GF-D8 (cell line): ENCODE measurements at regions not wholly inside any gene's neighbourhood (a gene's known extent, or its start where the extent isn't known, plus 50 kb on each side); places are given as distances from the start of the nearest gene placed in this dataset.
"Not testable (repeated sequence)": the region's sequence is repeated elsewhere in the genome, so short reads cannot be mapped to it uniquely, and the experiment has no call there.

Experiments used
- DNase-seq: peaks from one replicate; lab custom pipeline; 2025; lab: John Stamatoyannopoulos, UW

- no peak for DNase-seq
These were observed 110.9 kb upstream of the L3MBTL4 start for GRCh38 chr18:6525604-6526003.

DNA sequence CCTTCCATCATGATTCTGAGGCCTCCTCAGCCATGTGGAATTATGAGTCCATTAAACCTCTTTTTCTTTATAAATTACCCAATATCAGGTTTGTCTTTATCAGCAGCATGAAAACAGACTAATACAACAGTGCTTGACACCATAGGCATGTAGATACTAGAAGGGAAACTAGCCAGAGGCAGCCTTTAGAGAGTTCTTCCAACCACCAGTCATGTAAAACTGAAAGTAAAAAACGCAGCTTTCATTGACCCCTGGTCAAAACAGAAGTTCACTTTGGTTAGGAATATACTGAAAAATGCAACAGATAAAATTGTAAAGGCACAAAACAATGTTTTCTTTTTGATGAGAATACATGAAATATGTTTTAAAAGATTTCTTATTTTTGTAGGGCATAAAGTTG, 122.8 kb upstream of the L3MBTL4 start:
- DNase-seq = no peak

- DNase-seq = not testable (repeated sequence)
These were observed 126.5 kb upstream of the L3MBTL4 start for GRCh38 chr18:6541131-6541679.

DNA sequence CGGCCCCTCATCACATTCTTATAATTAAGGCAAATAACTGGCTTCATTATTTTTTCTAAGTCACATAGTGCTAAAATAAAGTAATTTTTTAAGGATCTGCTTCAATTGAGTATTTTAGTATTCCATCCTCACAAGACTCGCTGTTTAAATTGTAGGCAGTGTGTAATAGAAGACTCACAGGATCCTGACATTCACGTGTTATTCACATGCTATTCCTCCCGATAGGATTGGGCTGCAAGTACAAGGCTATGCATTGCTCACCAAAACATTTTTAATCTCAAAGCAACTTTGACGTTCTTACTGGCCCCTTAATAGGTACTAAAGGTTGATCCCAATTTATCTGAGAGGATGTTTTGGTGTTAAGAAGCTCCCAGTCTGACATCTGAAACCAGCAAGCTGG, 127.6 kb upstream of the L3MBTL4 start:
- no peak for DNase-seq

DNA sequence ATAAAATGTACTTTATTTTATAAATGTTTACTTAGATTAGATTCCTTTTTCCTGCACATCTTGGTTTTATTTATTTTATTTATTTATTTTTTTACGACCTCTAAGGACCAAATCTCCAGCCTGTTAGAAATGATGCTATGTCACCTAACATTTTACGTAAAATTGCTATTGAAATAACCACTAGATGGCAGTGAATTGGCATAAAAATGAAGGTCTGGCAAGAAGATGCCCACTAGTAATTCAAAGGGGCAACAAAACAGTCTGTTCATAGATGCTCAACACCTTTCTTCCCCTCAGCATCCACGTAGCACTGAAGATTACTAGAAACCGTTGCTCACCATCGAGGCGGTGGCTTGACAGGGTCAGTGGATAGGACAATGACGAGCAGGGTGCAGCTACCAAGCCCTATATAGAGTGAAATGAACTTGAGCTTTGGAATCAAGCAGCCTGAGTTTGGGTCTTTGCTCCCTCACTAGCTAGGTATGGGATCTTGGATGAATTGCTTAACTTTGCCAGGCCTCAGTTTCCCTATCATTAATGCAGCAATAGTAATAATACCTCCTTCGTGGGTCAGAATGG, 128.7 kb upstream of the L3MBTL4 start:
- peak; percentile 24 for DNase-seq

- no peak for DNase-seq
These were observed 131.5 kb upstream of the L3MBTL4 start for GRCh38 chr18:6546229-6546628.

- no peak for DNase-seq
These were observed 132.8 kb upstream of the L3MBTL4 start for GRCh38 chr18:6547476-6547875.

DNA sequence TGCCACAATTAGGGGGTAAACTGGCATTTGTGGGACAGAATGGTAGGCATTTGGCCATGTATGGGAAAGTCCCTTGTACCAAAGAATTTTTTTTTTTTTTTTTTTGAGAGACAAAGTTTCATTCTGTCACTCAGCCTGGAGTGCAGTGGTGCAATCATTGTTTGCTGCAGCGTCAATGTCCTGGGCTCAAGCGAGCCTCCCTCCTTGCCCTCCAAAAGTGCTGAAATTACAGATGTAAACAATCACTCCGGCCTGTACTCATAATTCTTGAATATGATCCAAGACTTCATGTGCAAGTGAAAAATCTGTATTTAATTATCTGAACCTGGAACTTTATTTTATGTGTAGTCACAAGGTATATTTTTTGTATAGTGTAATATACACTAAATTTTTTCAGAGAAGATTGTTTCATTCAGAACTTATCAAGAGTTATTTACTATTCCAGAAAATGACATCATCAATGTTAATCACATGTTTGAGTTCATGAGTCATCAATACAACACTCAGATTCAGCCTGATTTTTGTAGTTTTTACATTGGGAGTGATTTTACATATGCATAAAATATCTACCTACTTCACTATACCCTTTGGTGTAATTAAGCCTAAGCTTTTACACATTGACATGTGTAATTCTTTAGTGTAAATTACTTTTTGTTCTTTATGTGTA, 138.7 kb upstream of the L3MBTL4 start:
- no peak for DNase-seq

DNA sequence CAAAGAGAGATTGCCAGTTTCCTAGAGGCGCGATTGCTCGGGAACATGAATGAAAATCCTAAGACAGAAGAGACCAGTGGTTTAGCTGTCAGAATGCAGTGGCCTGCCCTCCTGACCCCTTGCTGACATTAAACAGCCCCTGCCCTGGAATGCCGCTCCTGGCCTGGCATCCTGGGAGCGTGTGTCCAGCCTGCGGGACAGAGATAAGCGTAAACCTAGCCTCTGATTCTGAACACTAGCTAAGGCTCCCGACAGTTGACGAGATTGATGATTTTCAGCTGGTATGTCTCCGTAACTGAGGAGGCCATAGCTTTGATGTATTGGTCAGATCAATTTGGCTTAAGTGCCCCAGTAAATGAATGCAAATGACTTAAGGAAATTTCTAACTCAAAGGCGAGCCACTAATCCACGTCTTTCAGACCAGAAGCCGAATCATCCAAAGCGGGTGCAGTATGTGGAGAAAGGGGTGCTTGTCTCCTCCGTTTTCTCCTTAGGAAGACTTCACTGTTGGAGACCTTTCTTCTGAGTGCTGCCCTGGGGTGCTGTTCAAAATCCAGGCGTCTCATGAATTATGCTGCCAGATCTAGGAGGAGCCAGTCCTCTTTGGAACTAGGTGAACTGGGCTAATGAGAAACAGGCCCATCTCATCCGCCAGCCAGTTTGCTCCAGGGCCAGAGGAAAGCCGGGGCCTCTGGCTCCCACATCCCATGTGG, 142.5 kb upstream of the L3MBTL4 start:
- no peak for DNase-seq

DNA sequence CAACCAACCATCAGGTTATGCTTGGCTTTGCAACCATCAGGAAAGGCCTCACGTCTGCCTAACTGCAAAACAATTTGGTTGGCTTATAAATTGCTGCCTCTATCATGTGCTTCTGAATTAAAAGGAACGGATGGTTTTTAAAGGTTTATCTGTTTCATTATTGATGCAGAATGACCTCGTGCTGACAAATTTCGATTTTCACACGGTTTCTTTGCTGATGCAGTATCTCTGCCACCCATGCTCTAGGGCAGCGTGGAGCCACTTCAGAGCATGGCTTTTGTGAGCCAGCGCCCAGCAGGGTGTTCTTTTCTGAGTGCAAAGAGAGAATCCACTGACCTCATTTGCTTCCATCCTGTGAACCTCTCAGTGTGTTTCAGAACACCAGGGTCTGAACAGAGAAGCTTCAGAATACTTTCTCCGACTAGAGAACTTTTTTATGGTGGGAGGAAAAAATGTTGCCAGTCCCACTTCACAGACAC, 143.1 kb upstream of the L3MBTL4 start:
- DNase-seq = no peak

DNA sequence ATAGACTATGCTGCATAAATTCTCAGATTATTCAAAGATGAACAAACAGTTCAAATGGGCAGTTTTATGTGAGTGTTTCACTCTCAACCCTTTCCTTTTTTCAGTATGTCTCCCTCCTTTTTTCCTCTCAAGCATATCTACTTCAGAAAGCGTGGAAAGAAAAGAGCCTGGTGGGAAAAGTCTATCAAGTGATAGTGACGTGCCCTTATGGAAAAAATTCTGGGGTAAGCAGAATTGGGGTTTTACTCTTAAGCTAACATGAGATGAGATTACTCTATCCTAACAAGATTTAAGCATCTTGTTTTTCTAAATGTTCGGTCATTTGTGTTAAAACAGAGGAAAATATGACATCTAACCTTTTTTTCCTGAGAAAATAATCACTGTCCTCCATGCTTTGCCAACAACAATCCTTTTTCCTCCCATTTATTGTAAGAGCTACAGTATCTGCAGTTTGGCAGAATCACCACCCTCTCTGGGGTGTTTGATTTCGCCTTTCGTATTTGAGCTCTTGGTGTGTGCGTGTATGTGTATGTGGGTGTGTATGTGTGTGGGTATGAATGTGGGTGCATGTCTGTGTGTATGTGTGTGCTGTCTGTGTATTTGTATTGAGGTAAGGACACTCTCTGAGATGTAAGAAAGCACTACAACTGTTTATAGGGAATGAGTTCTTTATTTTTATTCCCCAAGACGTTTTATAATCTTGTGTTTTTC, 143.9 kb upstream of the L3MBTL4 start:
- DNase-seq = no peak

DNA sequence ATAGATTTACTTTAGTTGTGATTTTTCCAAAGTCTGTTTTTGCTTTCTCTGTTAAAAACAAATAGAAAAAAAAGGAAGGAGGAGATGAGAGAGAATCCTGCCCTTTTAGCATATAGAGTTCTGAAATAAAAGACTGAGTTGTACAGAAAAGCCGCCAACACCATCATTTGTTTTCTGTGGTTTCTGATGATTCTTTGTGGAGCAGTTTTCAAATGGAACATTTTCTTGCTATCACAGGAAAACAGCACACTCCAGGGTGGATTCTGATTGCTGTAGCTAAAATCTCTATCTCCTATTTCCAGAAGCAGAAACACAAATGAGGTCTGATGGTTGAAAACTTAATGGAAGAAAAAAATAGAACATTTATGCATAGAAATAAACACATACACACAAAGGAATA, 144.6 kb upstream of the L3MBTL4 start:
- DNase-seq = no peak

- no peak for DNase-seq
These were observed 146.3 kb upstream of the L3MBTL4 start for GRCh38 chr18:6561016-6561415.

- peak; percentile 98 for DNase-seq
These were observed 146.7 kb upstream of the L3MBTL4 start for GRCh38 chr18:6561420-6561861.

DNA sequence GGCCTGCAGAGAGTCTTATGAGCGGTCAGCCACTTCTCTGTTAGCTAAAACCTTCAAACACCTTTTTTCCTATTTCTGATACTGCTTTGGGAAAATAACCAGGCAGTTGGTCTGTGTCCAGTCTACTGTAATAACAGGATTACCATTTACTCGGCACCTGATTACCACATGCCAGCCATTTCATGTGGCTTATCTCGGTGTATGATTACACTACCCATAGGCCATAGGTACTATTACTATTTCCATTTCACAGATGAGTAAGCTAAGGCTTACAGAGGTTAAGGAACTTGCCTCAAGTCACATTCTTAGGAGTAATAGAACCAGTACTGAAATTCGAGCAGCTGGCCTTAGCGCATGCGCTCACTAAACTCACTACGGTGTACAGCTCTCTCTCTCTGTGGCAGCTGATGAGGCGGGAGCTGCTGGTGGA, 147.2 kb upstream of the L3MBTL4 start:
- no peak for DNase-seq

- DNase-seq = no peak
These were observed 149.2 kb upstream of the L3MBTL4 start for GRCh38 chr18:6563896-6564295.

- no peak for DNase-seq
These were observed 150.5 kb upstream of the L3MBTL4 start for GRCh38 chr18:6564950-6565814.

DNA sequence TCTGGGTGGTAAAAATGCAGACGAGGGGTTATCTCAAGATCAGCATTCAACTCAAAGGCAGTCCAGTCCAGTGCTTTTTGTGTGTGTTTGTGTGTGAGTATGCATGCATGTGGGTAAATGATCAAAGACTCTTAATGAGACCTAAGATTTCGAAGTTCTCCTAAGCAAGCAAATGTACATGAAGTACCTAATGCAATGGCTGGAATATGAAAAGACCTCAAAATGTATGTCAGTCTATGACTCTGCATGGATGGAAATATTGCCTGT, 151.0 kb upstream of the L3MBTL4 start:
- DNase-seq = no peak

GRCh38 chr18:6566338-6566911, 151.7 kb upstream of the L3MBTL4 start:
- no peak for DNase-seq

DNA sequence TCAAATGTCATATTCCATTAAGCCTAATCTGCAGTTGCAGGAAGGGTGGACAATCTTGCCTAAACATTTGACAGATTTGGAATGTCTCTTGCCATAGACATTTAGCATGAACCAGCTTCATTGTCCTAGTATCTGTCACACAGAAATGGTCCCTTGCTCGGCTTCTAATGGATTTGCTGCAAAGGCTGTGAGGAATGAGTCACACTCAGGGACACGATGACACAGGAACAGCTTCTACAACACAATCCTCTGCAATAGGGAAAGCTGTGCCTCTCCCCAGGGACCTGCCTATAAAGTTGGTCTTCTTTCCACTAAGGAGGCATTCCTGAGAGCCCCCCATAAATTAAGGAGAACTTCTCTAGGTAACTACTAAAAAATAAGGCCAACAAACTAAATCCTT, 155.1 kb upstream of the L3MBTL4 start:
- no peak for DNase-seq

GRCh38 chr18:6570581-6571238, 156.0 kb upstream of the L3MBTL4 start:
- DNase-seq = no peak
